K562 (cell line): ENCODE measurements at regions not wholly inside any gene's neighbourhood (a gene's known extent, or its start where the extent isn't known, plus 50 kb on each side); places are given as distances from the start of the nearest gene placed in this dataset.

Experiments
- MCM3 ChIP-seq: fragments of 450-650 bp; IDR thresholded peaks from 2 replicates; pipeline ENCODE4 v1.6.1; 2016
- SIX5 ChIP-seq, 2 experiments: IDR thresholded peaks; 2 replicates each; pipeline ENCODE4 v1.6.1; 2011; ENCODE audit warnings: low read length in 2 of 2, borderline replicate concordance in 1 of 2, low read depth in 1 of 2, mild to moderate bottlenecking in 1 of 2, moderate library complexity in 1 of 2; ENCODE audit not compliant: insufficient read depth in 1 of 2
- SMARCC2 ChIP-seq: fragments of 450-650 bp; IDR thresholded peaks from 2 replicates; pipeline ENCODE4 v1.6.1; 2017; ENCODE audit warnings: antibody characterized with exemption, moderate library complexity, mild to moderate bottlenecking, low read depth
- STAT5A ChIP-seq: IDR thresholded peaks from 2 replicates; pipeline ENCODE4 v1.6.1; 2012; ENCODE audit warnings: low read length, inconsistent platforms, borderline replicate concordance
- THRAP3 ChIP-seq: fragments of 450-650 bp; IDR thresholded peaks from 2 replicates; pipeline ENCODE4 v1.6.1; 2016; ENCODE audit warnings: mild to moderate bottlenecking, inconsistent platforms, borderline replicate concordance
- XRCC5 ChIP-seq: fragments of 200-400 bp; formaldehyde crosslinking; IDR thresholded peaks from 2 replicates; pipeline ENCODE4 v1.6.1; 2017; ENCODE audit warnings: low read depth, mild to moderate bottlenecking, low read length
- ZBTB11 ChIP-seq, 3 experiments: fragments of 200-800 bp in 1 of 3; fragments of 250-450 bp in 1 of 3; fragments of 450-650 bp in 1 of 3; sonication (Bioruptor Pico) in 1 of 3; sonication (Bioruptor generic) in 1 of 3; formaldehyde crosslinking in 1 of 3; IDR thresholded peaks; 2 replicates each; pipeline versions ENCODE4 v1.6.1 to v1.8.0; 2016 to 2022; ENCODE audit warnings: mild to moderate bottlenecking in 2 of 3, missing genetic modification characterization in 2 of 3, missing compliant biosample characterization in 1 of 3, moderate library complexity in 1 of 3
- TF ChIP-seq, protein P1 (sequence below): sonication (generic); formaldehyde crosslinking; IDR thresholded peaks from 2 replicates; pipeline ENCODE4 v1.8.1; 2023; ENCODE audit warnings: mild to moderate bottlenecking, missing genetic modification reagents, moderate library complexity
- TF ChIP-seq, protein P2 (sequence below): fragments of 250-450 bp; sonication (Bioruptor Pico); IDR thresholded peaks from 2 replicates; pipeline ENCODE4 v1.5.0; 2021; ENCODE audit warnings: mild to moderate bottlenecking, moderate library complexity
- TF ChIP-seq, protein P3 (sequence below): fragments of 450-650 bp; IDR thresholded peaks from 2 replicates; pipeline ENCODE4 v1.6.1; 2017; ENCODE audit warnings: antibody characterized with exemption, mild to moderate bottlenecking

DNA sequence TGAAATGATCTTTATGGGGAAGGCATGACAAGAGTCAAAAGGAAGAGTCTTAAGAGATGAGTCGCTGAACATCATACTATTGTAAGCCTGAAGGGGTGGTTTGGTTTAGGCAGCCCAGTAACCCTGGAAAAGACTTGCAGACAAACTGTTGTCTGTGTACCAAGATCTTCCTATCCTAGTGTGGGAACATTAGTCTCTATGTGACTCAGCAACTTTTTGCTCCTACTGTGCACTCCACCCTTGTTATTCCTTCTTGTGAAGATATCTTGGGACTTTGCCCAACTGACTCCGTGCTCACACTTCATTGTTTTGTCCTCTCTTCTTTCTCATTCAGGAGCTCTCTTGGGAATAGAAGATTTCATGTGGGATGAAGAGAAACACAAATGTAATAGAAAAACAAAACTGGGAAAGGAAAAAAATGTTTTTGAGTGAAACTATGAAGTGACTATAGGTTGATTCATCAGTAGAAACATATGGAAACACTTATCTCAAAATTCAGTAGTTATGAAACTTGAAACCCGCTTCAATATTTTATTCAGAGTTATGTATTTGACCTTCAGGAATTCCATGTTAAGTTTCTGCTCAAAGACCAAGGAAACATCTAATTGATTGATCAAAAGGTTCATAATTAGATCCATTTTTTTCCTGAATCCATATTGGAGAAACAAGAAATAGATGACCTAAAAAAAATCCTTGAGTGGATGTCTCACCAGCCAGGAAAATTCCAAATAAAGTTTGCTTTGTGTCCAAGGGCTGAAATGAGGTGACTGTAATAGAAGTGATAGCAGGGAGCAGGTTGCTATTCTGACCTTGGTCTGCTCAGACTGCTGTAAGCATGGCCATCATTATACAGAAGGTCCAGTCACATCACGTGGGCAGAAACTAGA lies 67.2 kb downstream of the BTG1 start (continued):
- no peak for TF ChIP-seq SIX5 (IDR thresholded peaks at IDR 0.05; ENCODE audit: borderline replicate concordance in 1 of 2, insufficient read depth in 1 of 2, low read depth in 1 of 2, low read length in 2 of 2)
- no peak for TF ChIP-seq MCM3
- TF ChIP-seq, protein P1, sequence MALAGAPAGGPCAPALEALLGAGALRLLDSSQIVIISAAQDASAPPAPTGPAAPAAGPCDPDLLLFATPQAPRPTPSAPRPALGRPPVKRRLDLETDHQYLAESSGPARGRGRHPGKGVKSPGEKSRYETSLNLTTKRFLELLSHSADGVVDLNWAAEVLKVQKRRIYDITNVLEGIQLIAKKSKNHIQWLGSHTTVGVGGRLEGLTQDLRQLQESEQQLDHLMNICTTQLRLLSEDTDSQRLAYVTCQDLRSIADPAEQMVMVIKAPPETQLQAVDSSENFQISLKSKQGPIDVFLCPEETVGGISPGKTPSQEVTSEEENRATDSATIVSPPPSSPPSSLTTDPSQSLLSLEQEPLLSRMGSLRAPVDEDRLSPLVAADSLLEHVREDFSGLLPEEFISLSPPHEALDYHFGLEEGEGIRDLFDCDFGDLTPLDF (CRISPR knock-in tag): no peak
- TF ChIP-seq SMARCC2: peak; percentile 81; the same call in 1 of the 2 replicates
- TF ChIP-seq ZBTB11 (CRISPR knock-in tag; IDR thresholded peaks at IDR 0.05): no peak
- TF ChIP-seq STAT5A: no peak
- no peak for TF ChIP-seq XRCC5
- TF ChIP-seq, protein P2, sequence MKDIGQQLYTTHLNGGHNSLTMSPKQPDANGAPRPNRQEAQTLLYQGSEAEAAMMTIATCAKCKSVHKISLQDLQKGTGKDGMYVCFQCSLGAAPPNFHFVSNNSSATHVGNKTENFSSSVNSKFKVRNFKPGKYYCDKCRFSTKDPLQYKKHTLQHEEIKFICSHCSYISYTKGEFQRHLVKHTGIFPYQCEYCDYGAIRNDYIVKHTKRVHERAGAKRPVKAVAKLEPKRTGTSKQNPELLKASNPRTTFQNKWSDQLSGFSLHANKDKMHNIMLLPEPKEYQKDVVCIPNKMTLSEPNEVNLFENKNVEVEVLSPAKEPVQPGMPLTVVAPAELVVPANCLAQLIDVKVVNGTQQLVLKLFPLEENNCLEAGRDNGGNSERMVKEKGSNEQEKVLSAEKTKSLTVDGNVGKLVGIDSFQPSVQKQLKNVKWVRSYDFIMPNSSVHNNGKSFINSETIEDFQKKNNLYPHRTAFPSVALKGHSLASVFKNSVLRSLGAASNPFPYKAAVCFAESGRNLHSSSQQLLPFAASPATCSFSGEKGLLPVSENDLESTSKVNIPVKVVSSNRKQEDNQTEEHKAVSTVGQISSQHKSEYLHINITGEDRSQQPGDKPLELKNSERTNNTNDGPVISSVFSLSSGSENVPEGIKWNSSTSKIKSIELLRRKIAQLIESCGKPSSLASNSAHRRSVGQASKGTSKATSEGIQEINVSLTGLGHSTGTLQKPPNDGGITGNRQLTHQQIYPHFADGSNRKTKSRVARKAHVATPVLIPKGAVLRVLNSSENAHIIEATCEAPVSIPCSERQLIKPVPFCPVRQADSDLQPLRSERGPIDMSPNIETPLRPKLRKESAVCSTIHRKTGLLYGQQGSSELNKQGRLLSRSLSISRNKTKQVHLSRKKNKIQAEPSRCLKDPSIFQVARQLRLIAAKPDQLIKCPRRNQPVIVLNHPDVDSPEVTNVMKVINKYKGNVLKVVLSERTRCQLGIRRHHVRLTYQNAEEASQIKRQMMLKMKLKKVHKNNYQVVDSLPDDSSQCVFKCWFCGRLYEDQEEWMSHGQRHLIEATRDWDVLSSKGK (CRISPR knock-in tag): no peak
- no peak for TF ChIP-seq THRAP3
- TF ChIP-seq, protein P3, sequence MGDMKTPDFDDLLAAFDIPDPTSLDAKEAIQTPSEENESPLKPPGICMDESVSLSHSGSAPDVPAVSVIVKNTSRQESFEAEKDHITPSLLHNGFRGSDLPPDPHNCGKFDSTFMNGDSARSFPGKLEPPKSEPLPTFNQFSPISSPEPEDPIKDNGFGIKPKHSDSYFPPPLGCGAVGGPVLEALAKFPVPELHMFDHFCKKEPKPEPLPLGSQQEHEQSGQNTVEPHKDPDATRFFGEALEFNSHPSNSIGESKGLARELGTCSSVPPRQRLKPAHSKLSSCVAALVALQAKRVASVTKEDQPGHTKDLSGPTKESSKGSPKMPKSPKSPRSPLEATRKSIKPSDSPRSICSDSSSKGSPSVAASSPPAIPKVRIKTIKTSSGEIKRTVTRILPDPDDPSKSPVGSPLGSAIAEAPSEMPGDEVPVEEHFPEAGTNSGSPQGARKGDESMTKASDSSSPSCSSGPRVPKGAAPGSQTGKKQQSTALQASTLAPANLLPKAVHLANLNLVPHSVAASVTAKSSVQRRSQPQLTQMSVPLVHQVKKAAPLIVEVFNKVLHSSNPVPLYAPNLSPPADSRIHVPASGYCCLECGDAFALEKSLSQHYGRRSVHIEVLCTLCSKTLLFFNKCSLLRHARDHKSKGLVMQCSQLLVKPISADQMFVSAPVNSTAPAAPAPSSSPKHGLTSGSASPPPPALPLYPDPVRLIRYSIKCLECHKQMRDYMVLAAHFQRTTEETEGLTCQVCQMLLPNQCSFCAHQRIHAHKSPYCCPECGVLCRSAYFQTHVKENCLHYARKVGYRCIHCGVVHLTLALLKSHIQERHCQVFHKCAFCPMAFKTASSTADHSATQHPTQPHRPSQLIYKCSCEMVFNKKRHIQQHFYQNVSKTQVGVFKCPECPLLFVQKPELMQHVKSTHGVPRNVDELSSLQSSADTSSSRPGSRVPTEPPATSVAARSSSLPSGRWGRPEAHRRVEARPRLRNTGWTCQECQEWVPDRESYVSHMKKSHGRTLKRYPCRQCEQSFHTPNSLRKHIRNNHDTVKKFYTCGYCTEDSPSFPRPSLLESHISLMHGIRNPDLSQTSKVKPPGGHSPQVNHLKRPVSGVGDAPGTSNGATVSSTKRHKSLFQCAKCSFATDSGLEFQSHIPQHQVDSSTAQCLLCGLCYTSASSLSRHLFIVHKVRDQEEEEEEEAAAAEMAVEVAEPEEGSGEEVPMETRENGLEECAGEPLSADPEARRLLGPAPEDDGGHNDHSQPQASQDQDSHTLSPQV: peak; percentile 70
